GM23338 (cell line): ENCODE measurements at regions not wholly inside any gene's neighbourhood (a gene's known extent, or its start where the extent isn't known, plus 50 kb on each side); places are given as distances from the start of the nearest gene placed in this dataset.

Experiments used
- ATAC-seq: fragments of 200-7000 bp; cut with Tn5 transposase; 3 replicates; pipeline ENCODE4 v1.9.1; 2020
- DNase-seq: peaks from one replicate; pipeline ENCODE4 v3.0.0-alpha.2; 2015; ENCODE audit warnings: low spot score
- H2AFZ ChIP-seq: fragments of 200-600 bp; sonication (generic); 2 replicates; pipeline ENCODE4 v1.8.0; 2016; ENCODE audit warnings: antibody characterized with exemption, mild to moderate bottlenecking, moderate library complexity
- H3F3A ChIP-seq: fragments of 200-600 bp; sonication (generic); replicated peaks from 2 replicates; pipeline ENCODE4 v1.8.0; 2017; ENCODE audit warnings: antibody characterized with exemption, mixed run types, low read depth
- H3K27ac ChIP-seq: fragments of 200-600 bp; sonication (generic); 2 replicates; pipeline ENCODE4 v1.6.1; 2016; ENCODE audit warnings: low read depth
- H3K27me3 ChIP-seq: fragments of 200-600 bp; sonication (generic); 2 replicates; pipeline ENCODE4 v1.8.0; 2016; ENCODE audit warnings: mild to moderate bottlenecking, mixed run types, moderate library complexity; ENCODE audit not compliant: insufficient read depth
- H3K36me3 ChIP-seq: fragments of 200-600 bp; sonication (generic); 2 replicates; pipeline ENCODE4 v1.8.0; 2016; ENCODE audit warnings: mild to moderate bottlenecking; ENCODE audit not compliant: insufficient read depth
- H3K4me1 ChIP-seq: fragments of 200-600 bp; sonication (generic); 2 replicates; pipeline ENCODE4 v1.8.0; 2016; ENCODE audit warnings: mild to moderate bottlenecking, moderate library complexity; ENCODE audit not compliant: insufficient read depth
- H3K4me2 ChIP-seq: fragments of 200-600 bp; sonication (generic); 2 replicates; pipeline ENCODE4 v1.7.1; 2017; ENCODE audit warnings: mixed run types
- H3K4me3 ChIP-seq: fragments of 200-600 bp; sonication (generic); 2 replicates; pipeline ENCODE4 v1.6.1; 2016; ENCODE audit warnings: mixed run types
- H3K79me2 ChIP-seq: fragments of 200-600 bp; sonication (generic); replicated peaks from 2 replicates; pipeline ENCODE4 v1.8.0; 2017; ENCODE audit warnings: mild to moderate bottlenecking; ENCODE audit not compliant: insufficient read depth
- H3K9me2 ChIP-seq: fragments of 200-600 bp; sonication (generic); 2 replicates; pipeline ENCODE4 v1.8.0; 2017; ENCODE audit not compliant: insufficient read depth
- H4K20me1 ChIP-seq: fragments of 200-600 bp; sonication (generic); replicated peaks from 2 replicates; pipeline ENCODE4 v1.8.0; 2017; ENCODE audit warnings: mild to moderate bottlenecking; ENCODE audit not compliant: insufficient read depth
- H3K27ac Mint-ChIP-seq: 2 replicates; pipeline ENCODE4 v1.8.0; 2020; ENCODE audit warnings: inconsistent platforms, mild to moderate bottlenecking, moderate library complexity, mixed read lengths
- H3K27me3 Mint-ChIP-seq: 3 replicates; pipeline ENCODE4 v1.8.0; 2022; ENCODE audit warnings: low read depth, mild to moderate bottlenecking, moderate library complexity, mixed read lengths, inconsistent platforms; ENCODE audit not compliant: insufficient read depth, poor library complexity
- H3K36me3 Mint-ChIP-seq: 3 replicates; pipeline ENCODE4 v1.8.0; 2021; ENCODE audit warnings: low read depth, mild to moderate bottlenecking, inconsistent platforms, moderate library complexity, mixed read lengths
- H3K4me1 Mint-ChIP-seq: 3 replicates; pipeline ENCODE4 v1.8.0; 2020; ENCODE audit warnings: mild to moderate bottlenecking, inconsistent platforms, mixed read lengths
- H3K4me3 Mint-ChIP-seq: 3 replicates; pipeline ENCODE4 v1.8.0; 2021; ENCODE audit warnings: moderate library complexity, mild to moderate bottlenecking, inconsistent platforms, mixed read lengths
- H3K9me3 Mint-ChIP-seq: 3 replicates; pipeline ENCODE4 v1.8.0; 2020; ENCODE audit warnings: moderate library complexity, mild to moderate bottlenecking, inconsistent platforms, mixed read lengths
- CREB1 ChIP-seq: fragments of 250-450 bp; sonication (Bioruptor Pico); IDR thresholded peaks from 2 replicates; pipeline ENCODE4 v1.5.0; 2020; ENCODE audit warnings: low read depth, mild to moderate bottlenecking, moderate library complexity
- EZH2 ChIP-seq: fragments of 200-600 bp; sonication (generic); IDR thresholded peaks from one replicate; pipeline ENCODE4 v1.8.0; 2017; ENCODE audit warnings: antibody characterized with exemption, mild to moderate bottlenecking, low read depth; ENCODE audit not compliant: unreplicated experiment
- EZH2phosphoT487 ChIP-seq: fragments of 200-600 bp; sonication (generic); IDR thresholded peaks from one replicate; pipeline ENCODE4 v1.8.1; 2018; ENCODE audit warnings: antibody characterized with exemption; ENCODE audit not compliant: unreplicated experiment
- JUNB ChIP-seq: IDR thresholded peaks from one replicate; pipeline ENCODE4 v1.6.1; 2016; ENCODE audit warnings: antibody characterized with exemption; ENCODE audit not compliant: unreplicated experiment
- NANOG ChIP-seq: IDR thresholded peaks from 2 replicates; pipeline ENCODE4 v1.6.1; 2016; ENCODE audit warnings: antibody characterized with exemption, borderline replicate concordance
- POLR2AphosphoS5 ChIP-seq: IDR thresholded peaks from 2 replicates; pipeline ENCODE4 v1.6.1; 2016; ENCODE audit warnings: antibody characterized with exemption, low read depth
- STAT1 ChIP-seq: IDR thresholded peaks from one replicate; pipeline ENCODE4 v1.6.1; 2016; ENCODE audit warnings: antibody characterized with exemption; ENCODE audit not compliant: unreplicated experiment
- ZNF114 ChIP-seq: fragments of 250-450 bp; sonication (Bioruptor Pico); IDR thresholded peaks from 2 replicates; pipeline ENCODE4 v1.5.0; 2020; ENCODE audit warnings: mild to moderate bottlenecking, moderate library complexity
- ZNF331 ChIP-seq: fragments of 250-450 bp; sonication (Bioruptor Pico); IDR thresholded peaks from 2 replicates; pipeline ENCODE4 v1.5.0; 2020; ENCODE audit warnings: low read depth, mild to moderate bottlenecking, moderate library complexity
- TF ChIP-seq, protein P1 (sequence below): IDR thresholded peaks from one replicate; pipeline ENCODE4 v1.6.1; 2018; ENCODE audit warnings: antibody characterized with exemption; ENCODE audit not compliant: unreplicated experiment
- TF ChIP-seq, protein P2 (sequence below), 2 experiments: fragments of 200-600 bp in 1 of 2; sonication (generic) in 1 of 2; conservative IDR thresholded peaks; 2 replicates each; pipeline versions ENCODE4 v1.5.1 to v1.6.1; 2016 to 2017; ENCODE audit warnings: antibody characterized with exemption in 2 of 2, low read depth in 2 of 2, mild to moderate bottlenecking in 2 of 2, moderate library complexity in 1 of 2
- TF ChIP-seq, protein P3 (sequence below): fragments of 250-450 bp; sonication (Bioruptor Pico); IDR thresholded peaks from 2 replicates; pipeline ENCODE4 v1.5.0; 2020; ENCODE audit warnings: mild to moderate bottlenecking, moderate library complexity
- TF ChIP-seq, protein P4 (sequence below): IDR thresholded peaks from 2 replicates; pipeline ENCODE4 v1.6.1; 2016; ENCODE audit warnings: antibody characterized with exemption

DNA sequence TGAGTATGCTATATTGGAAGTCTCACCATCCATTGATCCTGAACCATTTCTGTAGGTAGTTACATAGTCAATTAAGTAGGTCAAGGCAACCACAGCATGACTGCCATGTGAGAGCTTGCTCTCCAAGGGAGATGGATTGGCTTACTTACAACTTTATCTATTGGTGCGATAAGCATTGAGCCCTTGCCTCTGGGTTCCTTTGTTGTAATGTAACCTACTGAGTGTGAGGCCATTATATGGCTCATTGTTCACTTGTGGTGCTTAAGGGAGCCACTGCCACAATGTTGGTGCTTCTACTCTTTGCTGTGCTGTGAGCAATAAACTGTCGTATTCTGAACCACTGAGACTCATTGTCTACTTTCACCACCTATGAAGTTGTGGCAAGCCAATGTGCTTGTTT is 510.6 kb upstream of the ITGA1 start:
- no peak for DNase-seq

More for the DNA sequence above, 510.6 kb upstream of the ITGA1 start:
- 0 out of 2 replicates have a peak, but pooled peaks cover 4% of the 10 kb centered on the region for H3K9me2 ChIP-seq
- Mint-ChIP-seq H3K36me3 (no peaks in the 10 kb centered on the region; the same call in 1 of the 3 replicates), H3K9me3 (peaks cover 8% of the 10 kb centered on the region; the same call in 2 of the 3 replicates), H3K4me1 (peaks cover 5% of the 10 kb centered on the region; the same call in 1 of the 3 replicates), H3K27me3 (no peaks in the 10 kb centered on the region), H3K27ac (no peak overlapping the region), H3K4me3 (no peak overlapping the region)
- no peaks in the 10 kb centered on the region for H4K20me1 ChIP-seq
- H3K79me2 ChIP-seq, result no peaks in the 10 kb centered on the region
- H3K4me3 ChIP-seq, result no peak overlapping the region
- no peak overlapping the region for H3K27ac ChIP-seq
- no peaks in the 10 kb centered on the region for H3K36me3 ChIP-seq
- H3K27me3 ChIP-seq, result no peaks in the 10 kb centered on the region
- H3K4me1 ChIP-seq, result no peaks in the 10 kb centered on the region
- no peak overlapping the region for H3K4me2 ChIP-seq
- ATAC-seq, result no peak
- H3F3A ChIP-seq, result no peaks in the 10 kb centered on the region
- TF ChIP-seq CREB1 (CRISPR knock-in tag) (no peak), ZNF114 (no peak), STAT1 (no peak), EZH2 (no peak), EZH2phosphoT487 (no peak), ZNF331 (CRISPR knock-in tag) (no peak), POLR2AphosphoS5 (no peak), NANOG (no peak), JUNB (no peak)
- TF ChIP-seq, protein P1, sequence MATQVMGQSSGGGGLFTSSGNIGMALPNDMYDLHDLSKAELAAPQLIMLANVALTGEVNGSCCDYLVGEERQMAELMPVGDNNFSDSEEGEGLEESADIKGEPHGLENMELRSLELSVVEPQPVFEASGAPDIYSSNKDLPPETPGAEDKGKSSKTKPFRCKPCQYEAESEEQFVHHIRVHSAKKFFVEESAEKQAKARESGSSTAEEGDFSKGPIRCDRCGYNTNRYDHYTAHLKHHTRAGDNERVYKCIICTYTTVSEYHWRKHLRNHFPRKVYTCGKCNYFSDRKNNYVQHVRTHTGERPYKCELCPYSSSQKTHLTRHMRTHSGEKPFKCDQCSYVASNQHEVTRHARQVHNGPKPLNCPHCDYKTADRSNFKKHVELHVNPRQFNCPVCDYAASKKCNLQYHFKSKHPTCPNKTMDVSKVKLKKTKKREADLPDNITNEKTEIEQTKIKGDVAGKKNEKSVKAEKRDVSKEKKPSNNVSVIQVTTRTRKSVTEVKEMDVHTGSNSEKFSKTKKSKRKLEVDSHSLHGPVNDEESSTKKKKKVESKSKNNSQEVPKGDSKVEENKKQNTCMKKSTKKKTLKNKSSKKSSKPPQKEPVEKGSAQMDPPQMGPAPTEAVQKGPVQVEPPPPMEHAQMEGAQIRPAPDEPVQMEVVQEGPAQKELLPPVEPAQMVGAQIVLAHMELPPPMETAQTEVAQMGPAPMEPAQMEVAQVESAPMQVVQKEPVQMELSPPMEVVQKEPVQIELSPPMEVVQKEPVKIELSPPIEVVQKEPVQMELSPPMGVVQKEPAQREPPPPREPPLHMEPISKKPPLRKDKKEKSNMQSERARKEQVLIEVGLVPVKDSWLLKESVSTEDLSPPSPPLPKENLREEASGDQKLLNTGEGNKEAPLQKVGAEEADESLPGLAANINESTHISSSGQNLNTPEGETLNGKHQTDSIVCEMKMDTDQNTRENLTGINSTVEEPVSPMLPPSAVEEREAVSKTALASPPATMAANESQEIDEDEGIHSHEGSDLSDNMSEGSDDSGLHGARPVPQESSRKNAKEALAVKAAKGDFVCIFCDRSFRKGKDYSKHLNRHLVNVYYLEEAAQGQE, result no peak
- TF ChIP-seq, protein P2, sequence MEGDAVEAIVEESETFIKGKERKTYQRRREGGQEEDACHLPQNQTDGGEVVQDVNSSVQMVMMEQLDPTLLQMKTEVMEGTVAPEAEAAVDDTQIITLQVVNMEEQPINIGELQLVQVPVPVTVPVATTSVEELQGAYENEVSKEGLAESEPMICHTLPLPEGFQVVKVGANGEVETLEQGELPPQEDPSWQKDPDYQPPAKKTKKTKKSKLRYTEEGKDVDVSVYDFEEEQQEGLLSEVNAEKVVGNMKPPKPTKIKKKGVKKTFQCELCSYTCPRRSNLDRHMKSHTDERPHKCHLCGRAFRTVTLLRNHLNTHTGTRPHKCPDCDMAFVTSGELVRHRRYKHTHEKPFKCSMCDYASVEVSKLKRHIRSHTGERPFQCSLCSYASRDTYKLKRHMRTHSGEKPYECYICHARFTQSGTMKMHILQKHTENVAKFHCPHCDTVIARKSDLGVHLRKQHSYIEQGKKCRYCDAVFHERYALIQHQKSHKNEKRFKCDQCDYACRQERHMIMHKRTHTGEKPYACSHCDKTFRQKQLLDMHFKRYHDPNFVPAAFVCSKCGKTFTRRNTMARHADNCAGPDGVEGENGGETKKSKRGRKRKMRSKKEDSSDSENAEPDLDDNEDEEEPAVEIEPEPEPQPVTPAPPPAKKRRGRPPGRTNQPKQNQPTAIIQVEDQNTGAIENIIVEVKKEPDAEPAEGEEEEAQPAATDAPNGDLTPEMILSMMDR (conservative IDR thresholded peaks at IDR 0.05; ENCODE audit: low read depth in 2 of 2), result no peak
- TF ChIP-seq, protein P3, sequence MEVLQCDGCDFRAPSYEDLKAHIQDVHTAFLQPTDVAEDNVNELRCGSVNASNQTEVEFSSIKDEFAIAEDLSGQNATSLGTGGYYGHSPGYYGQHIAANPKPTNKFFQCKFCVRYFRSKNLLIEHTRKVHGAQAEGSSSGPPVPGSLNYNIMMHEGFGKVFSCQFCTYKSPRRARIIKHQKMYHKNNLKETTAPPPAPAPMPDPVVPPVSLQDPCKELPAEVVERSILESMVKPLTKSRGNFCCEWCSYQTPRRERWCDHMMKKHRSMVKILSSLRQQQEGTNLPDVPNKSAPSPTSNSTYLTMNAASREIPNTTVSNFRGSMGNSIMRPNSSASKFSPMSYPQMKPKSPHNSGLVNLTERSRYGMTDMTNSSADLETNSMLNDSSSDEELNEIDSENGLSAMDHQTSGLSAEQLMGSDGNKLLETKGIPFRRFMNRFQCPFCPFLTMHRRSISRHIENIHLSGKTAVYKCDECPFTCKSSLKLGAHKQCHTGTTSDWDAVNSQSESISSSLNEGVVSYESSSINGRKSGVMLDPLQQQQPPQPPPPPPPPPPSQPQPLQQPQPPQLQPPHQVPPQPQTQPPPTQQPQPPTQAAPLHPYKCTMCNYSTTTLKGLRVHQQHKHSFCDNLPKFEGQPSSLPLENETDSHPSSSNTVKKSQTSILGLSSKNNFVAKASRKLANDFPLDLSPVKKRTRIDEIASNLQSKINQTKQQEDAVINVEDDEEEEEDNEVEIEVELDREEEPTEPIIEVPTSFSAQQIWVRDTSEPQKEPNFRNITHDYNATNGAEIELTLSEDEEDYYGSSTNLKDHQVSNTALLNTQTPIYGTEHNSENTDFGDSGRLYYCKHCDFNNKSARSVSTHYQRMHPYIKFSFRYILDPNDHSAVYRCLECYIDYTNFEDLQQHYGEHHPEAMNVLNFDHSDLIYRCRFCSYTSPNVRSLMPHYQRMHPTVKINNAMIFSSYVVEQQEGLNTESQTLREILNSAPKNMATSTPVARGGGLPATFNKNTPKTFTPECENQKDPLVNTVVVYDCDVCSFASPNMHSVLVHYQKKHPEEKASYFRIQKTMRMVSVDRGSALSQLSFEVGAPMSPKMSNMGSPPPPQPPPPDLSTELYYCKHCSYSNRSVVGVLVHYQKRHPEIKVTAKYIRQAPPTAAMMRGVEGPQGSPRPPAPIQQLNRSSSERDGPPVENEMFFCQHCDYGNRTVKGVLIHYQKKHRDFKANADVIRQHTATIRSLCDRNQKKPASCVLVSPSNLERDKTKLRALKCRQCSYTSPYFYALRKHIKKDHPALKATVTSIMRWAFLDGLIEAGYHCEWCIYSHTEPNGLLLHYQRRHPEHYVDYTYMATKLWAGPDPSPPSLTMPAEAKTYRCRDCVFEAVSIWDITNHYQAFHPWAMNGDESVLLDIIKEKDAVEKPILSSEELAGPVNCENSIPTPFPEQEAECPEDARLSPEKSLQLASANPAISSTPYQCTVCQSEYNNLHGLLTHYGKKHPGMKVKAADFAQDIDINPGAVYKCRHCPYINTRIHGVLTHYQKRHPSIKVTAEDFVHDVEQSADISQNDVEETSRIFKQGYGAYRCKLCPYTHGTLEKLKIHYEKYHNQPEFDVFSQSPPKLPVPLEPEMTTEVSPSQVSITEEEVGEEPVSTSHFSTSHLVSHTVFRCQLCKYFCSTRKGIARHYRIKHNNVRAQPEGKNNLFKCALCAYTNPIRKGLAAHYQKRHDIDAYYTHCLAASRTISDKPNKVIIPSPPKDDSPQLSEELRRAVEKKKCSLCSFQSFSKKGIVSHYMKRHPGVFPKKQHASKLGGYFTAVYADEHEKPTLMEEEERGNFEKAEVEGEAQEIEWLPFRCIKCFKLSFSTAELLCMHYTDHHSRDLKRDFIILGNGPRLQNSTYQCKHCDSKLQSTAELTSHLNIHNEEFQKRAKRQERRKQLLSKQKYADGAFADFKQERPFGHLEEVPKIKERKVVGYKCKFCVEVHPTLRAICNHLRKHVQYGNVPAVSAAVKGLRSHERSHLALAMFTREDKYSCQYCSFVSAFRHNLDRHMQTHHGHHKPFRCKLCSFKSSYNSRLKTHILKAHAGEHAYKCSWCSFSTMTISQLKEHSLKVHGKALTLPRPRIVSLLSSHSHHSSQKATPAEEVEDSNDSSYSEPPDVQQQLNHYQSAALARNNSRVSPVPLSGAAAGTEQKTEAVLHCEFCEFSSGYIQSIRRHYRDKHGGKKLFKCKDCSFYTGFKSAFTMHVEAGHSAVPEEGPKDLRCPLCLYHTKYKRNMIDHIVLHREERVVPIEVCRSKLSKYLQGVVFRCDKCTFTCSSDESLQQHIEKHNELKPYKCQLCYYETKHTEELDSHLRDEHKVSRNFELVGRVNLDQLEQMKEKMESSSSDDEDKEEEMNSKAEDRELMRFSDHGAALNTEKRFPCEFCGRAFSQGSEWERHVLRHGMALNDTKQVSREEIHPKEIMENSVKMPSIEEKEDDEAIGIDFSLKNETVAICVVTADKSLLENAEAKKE (CRISPR knock-in tag), result no peak
- TF ChIP-seq, protein P4, sequence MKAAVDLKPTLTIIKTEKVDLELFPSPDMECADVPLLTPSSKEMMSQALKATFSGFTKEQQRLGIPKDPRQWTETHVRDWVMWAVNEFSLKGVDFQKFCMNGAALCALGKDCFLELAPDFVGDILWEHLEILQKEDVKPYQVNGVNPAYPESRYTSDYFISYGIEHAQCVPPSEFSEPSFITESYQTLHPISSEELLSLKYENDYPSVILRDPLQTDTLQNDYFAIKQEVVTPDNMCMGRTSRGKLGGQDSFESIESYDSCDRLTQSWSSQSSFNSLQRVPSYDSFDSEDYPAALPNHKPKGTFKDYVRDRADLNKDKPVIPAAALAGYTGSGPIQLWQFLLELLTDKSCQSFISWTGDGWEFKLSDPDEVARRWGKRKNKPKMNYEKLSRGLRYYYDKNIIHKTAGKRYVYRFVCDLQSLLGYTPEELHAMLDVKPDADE, result no peak
- no peak overlapping the region for H2AFZ ChIP-seq
